DMS114 treated with DMSO at 0.1 percent for 48 hours (cell line): ENCODE measurements at regions not wholly inside any gene's neighbourhood (a gene's known extent, or its start where the extent isn't known, plus 50 kb on each side); places are given as distances from the start of the nearest gene placed in this dataset.
A peak's percentile ranks its signal among the peaks of the same experiment; 100 is the strongest.
"Not testable (repeated sequence)": the region's sequence is repeated elsewhere in the genome, so short reads cannot be mapped to it uniquely, and the experiment has no call there.

Experiments
- DNase-seq: peaks from one replicate; lab custom pipeline; 2025; ENCODE audit not compliant: unreplicated experiment; lab: John Stamatoyannopoulos, UW

GRCh38 chr15:77910030-77910911 is 167.2 kb downstream of the TBC1D2B start:
- DNase-seq = peak; percentile 20

- DNase-seq = no peak
These were observed 168.2 kb downstream of the TBC1D2B start for GRCh38 chr15:77909182-77909940.

- DNase-seq = not testable (repeated sequence)
These were observed 168.8 kb downstream of the TBC1D2B start for GRCh38 chr15:77908752-77909111.

DNA sequence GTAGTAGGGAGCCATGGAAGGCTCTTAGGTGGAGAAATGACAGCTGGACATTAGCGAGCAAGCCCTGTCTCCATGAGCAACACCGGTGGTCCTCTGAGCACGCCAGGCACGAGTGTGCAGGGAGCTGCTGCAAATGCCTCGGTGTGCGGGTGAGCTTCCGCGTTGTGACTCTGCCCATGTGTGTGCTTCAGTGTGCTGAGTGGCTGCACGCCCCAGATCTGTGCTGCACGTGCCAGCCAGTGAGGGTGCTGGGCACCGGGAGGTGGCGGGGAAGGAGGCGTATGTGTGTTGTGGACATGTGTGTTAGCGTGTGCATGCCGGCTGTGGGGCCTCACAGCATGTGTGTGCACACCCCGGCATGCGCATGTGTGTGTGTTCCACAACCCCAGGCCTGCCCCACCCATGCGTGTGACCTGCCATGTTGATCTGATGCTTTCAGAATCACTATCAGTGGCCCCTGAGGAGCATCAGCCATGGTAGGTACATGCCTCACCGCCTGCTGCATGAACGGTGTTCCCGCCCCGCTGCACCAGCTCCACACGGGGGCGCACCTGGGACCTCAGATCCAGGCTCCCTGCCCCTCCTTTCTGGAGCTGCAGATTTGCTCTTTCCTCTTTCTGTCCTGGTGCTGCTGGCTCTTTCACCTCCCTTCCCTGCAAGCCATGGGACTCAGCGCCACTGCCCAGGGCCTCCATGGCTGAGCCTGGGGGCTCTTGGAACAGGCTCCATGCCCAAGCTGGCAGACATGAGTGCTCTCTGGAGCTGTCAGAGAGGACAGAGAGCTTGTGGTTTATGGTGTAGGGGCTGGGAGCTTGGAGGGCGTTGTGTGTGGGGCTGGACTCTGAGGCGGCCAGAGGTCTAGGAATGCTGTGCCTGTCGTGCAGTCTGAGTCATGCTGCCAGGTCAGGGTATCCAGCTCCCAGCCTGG is 169.4 kb downstream of the TBC1D2B start:
- peak; percentile 19 for DNase-seq

GRCh38 chr15:77906062-77906990 is 171.2 kb downstream of the TBC1D2B start:
- DNase-seq = not testable (repeated sequence)

GRCh38 chr15:77905301-77905920 is 172.1 kb downstream of the TBC1D2B start:
- no peak for DNase-seq

- no peak for DNase-seq
These were observed 172.6 kb downstream of the TBC1D2B start for GRCh38 chr15:77904901-77905300.

DNA sequence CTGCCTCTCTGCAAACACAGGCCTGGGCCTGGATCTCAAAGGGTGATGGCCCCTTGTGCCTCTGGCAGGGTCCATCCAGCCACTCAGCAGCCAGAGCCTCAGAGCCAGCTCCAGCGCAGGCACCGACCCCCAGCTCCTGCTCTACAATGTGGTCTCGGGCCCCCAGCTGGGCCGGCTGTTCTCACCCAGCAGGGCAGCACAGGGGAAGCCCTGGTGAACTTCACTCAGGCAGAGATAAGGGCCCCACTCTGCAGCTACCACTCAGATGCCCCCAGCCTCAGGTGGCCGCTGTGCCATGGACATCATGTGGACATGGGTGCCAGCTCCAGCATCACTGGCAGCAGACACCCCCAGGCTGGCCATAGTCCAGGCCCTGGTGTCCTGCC is 173.1 kb downstream of the TBC1D2B start:
- no peak for DNase-seq

DNA sequence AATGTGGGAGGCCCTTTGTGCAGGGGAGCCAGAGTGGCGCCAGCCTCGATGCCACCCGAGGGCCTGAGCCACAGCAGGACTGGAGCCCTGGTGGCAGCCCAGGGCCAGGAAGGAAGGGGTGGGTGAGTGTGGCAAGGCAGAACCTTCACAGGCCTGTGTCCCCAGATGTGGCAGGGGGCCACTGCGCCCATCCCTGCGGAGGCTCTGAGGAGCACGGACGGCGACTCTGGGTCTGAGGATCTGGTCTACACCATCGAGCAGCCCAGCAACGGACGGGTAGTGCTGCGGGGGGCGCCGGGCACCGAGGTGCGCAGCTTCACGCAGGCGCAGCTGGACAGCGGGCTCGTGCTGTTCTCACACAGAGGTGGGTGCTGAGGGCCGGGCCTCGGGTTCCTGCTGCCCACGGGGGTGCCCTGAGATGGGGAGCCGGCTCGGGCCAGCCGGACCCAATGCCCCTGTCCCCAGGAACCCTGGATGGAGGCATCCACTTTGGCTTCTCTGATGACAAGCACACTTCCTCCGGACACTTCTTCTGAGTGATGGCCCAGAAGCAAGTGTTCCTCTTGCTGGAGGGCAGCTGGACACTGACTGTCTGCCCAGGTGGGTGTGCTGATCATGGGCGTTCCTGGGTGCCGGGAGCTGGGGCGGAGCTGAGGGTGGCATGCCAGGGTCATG is 173.6 kb downstream of the TBC1D2B start:
- DNase-seq = not testable (repeated sequence)

GRCh38 chr15:77902921-77903760 is 174.4 kb downstream of the TBC1D2B start:
- DNase-seq = not testable (repeated sequence)

- DNase-seq = peak; percentile 16
These were observed 175.4 kb downstream of the TBC1D2B start for GRCh38 chr15:77901921-77902750.

DNA sequence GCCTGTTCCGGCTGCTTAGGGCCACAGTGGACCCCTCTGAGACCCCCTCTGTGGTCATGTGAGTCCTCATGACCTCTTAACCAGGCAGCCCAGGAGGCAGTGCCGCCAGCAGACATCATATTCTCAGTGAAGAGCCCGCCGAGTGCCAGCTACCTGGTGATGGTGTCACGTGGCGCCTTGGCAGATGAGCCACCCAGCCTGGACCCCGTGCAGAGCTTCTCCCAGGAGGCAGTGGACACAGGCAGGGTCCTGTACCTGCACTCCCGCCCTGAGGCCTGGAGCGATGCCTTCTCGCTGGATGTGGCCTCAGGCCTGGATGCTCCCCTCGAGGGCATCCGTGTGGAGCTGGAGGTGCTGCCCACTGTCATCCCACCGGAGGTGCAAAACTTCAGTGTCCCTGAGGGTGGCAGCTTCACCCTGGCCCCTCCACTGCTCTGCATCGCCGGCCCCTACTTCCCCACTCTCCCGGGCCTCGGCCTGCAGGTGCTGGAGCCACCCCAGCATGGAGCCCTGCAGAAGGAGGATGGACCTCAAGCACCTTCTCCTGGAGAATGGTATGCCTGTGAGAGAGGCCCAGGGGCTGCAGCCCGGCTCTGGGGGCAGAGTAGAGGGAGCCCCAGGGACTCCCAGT is 176.1 kb downstream of the TBC1D2B start:
- no peak for DNase-seq

DNA sequence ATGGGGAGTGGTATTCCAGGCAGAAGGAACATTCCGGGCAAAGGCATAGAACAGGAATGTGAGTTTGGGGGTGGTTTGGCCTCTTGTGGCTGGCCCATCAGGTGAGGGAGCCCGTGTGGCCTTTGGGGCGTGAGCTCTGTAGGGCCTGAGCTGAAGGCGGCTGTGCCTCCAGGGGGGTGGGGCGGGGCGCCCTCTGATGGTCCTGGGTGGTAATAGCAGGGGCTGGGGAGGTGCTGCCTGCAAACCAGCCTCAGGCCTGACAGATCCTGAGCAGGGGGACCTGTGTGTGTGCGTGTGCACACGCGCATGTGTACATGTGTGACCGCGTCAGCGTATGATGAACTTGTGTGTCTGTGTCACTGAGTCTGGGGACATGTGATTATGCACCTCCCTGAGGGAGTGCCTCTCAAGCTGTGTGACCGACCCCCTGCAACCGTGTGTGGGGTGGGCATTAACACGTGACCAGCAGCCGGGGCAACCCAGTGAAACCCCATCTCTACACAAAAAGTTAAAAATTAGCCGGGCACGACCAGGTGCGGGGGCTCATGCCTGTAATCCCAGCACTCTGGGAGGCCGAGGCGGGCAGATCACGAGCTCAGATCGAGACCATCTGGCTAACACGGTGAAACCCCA is 177.1 kb downstream of the TBC1D2B start:
- DNase-seq = not testable (repeated sequence)

DNA sequence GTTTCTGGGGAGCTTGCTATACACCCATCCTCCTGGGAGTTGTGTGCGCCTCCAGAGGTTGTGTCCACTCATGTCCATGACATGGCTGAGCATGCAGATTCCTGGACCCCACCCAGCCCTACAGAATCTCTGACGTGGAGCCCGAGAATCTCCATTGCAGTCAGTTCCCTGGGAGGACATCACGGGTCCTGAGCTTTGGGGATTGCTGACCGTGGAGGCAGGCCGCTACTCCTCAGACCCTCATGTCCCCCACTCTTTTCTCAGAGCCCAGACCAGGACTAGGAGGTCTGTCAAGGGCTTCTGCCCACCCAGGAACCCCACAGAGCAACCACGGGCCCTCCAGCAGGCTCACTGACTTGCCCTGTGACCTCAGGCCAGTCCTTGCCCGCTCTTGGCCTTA is 177.7 kb downstream of the TBC1D2B start:
- DNase-seq = not testable (repeated sequence)

GRCh38 chr15:77898811-77899730 is 178.4 kb downstream of the TBC1D2B start:
- DNase-seq = no peak
